Activated naive CD4-positive, alpha-beta T cell treated with anti-CD3 and anti-CD28 coated beads, Interleukin-2, amount 10 ng/mL, durations not matched to agents 7 days and 5 days (primary cell): ENCODE measurements at regions not wholly inside any gene's neighbourhood (a gene's known extent, or its start where the extent isn't known, plus 50 kb on each side); places are given as distances from the start of the nearest gene placed in this dataset.
"Not testable (repeated sequence)": the region's sequence is repeated elsewhere in the genome, so short reads cannot be mapped to it uniquely, and the experiment has no call there.

Experiments used
- CTCF ChIA-PET: fragments of 350-600 bp; sonication (Branson Sonifier 250); formaldehyde crosslinking; loops from one replicate; lab custom pipeline; 2021; ENCODE audit warnings: antibody characterized with exemption; lab: Charles Lee
- DNase-seq: peaks from one replicate; pipeline ENCODE4 v3.0.0-alpha.2; 2020
- H3K27ac Mint-ChIP-seq: one replicate; pipeline ENCODE4 v1.8.0; 2021; ENCODE audit warnings: mild to moderate bottlenecking, moderate library complexity, mixed read lengths
- H3K27me3 Mint-ChIP-seq: one replicate; pipeline ENCODE4 v1.8.0; 2021; ENCODE audit warnings: mild to moderate bottlenecking, mixed read lengths
- H3K36me3 Mint-ChIP-seq: one replicate; pipeline ENCODE4 v1.8.0; 2021; ENCODE audit warnings: mixed read lengths
- H3K4me1 Mint-ChIP-seq: one replicate; pipeline ENCODE4 v1.8.0; 2021; ENCODE audit warnings: mixed read lengths
- H3K4me3 Mint-ChIP-seq: one replicate; pipeline ENCODE4 v1.8.0; 2021; ENCODE audit warnings: mild to moderate bottlenecking, moderate library complexity, mixed read lengths
- H3K9me3 Mint-ChIP-seq: one replicate; pipeline ENCODE4 v1.8.0; 2021; ENCODE audit warnings: mixed read lengths

GRCh38 chrX:23061116-23061515 lies 61.4 kb downstream of the DDX53 start:
- no peaks in the 10 kb centered on the region for H3K4me1 Mint-ChIP-seq
- CTCF ChIA-PET, result no interaction called here
- H3K9me3 Mint-ChIP-seq, result no peaks in the 10 kb centered on the region
- H3K27me3 Mint-ChIP-seq, result no peaks in the 10 kb centered on the region
- no peak overlapping the region for H3K4me3 Mint-ChIP-seq
- H3K27ac Mint-ChIP-seq, result no peak overlapping the region
- H3K36me3 Mint-ChIP-seq, result no peaks in the 10 kb centered on the region
- no peak for DNase-seq

- no peaks in the 10 kb centered on the region for H3K9me3 Mint-ChIP-seq
- no peaks in the 10 kb centered on the region for H3K27me3 Mint-ChIP-seq
- H3K27ac Mint-ChIP-seq, result no peak overlapping the region
- no peak for DNase-seq
- H3K4me3 Mint-ChIP-seq, result no peak overlapping the region
- H3K4me1 Mint-ChIP-seq, result no peaks in the 10 kb centered on the region
- H3K36me3 Mint-ChIP-seq, result no peaks in the 10 kb centered on the region
- CTCF ChIA-PET, result no interaction called here
These were observed 62.6 kb downstream of the DDX53 start for GRCh38 chrX:23062359-23062758.

- no peaks in the 10 kb centered on the region for H3K36me3 Mint-ChIP-seq
- CTCF ChIA-PET, result interaction anchor here (1.1 kb wide), 1 partner anchor 251 kb away, joined by 3 read pairs; no protein-coding TSS in a partner anchor
- H3K9me3 Mint-ChIP-seq, result no peaks in the 10 kb centered on the region
- no peak overlapping the region for H3K27ac Mint-ChIP-seq
- no peak for DNase-seq
- H3K4me1 Mint-ChIP-seq, result no peaks in the 10 kb centered on the region
- no peaks in the 10 kb centered on the region for H3K27me3 Mint-ChIP-seq
- H3K4me3 Mint-ChIP-seq, result no peak overlapping the region
These were observed 67.0 kb downstream of the DDX53 start for GRCh38 chrX:23066588-23067281.

GRCh38 chrX:23075461-23075860 lies 75.7 kb downstream of the DDX53 start:
- H3K4me1 Mint-ChIP-seq, DNase-seq, H3K27me3 Mint-ChIP-seq, H3K36me3 Mint-ChIP-seq, CTCF ChIA-PET, H3K9me3 Mint-ChIP-seq, H3K27ac Mint-ChIP-seq, H3K4me3 Mint-ChIP-seq: not testable (repeated sequence)

GRCh38 chrX:23079347-23079746 lies 79.6 kb downstream of the DDX53 start:
- DNase-seq, result no peak
- no peaks in the 10 kb centered on the region for H3K27me3 Mint-ChIP-seq
- H3K9me3 Mint-ChIP-seq, result peaks cover 2% of the 10 kb centered on the region
- H3K27ac Mint-ChIP-seq, result no peak overlapping the region
- H3K4me1 Mint-ChIP-seq, result no peaks in the 10 kb centered on the region
- CTCF ChIA-PET, result no interaction called here
- H3K36me3 Mint-ChIP-seq, result no peaks in the 10 kb centered on the region
- H3K4me3 Mint-ChIP-seq, result no peak overlapping the region

- CTCF ChIA-PET, result interaction anchor here (0.6 kb wide), 1 partner anchor 32 kb away, joined by 3 read pairs; no protein-coding TSS in a partner anchor
- DNase-seq, result no peak
- Mint-ChIP-seq H3K4me1 (no peaks in the 10 kb centered on the region), H3K9me3 (no peaks in the 10 kb centered on the region), H3K27me3 (no peaks in the 10 kb centered on the region), H3K36me3 (no peaks in the 10 kb centered on the region), H3K4me3 (no peak overlapping the region), H3K27ac (no peak overlapping the region)
These were observed 101.1 kb downstream of the DDX53 start for GRCh38 chrX:23100826-23101225.

- no peaks in the 10 kb centered on the region for H3K27me3 Mint-ChIP-seq
- no peaks in the 10 kb centered on the region for H3K4me1 Mint-ChIP-seq
- no peak for DNase-seq
- H3K27ac Mint-ChIP-seq, result no peak overlapping the region
- CTCF ChIA-PET, result no interaction called here
- H3K9me3 Mint-ChIP-seq, result no peaks in the 10 kb centered on the region
- H3K36me3 Mint-ChIP-seq, result no peaks in the 10 kb centered on the region
- H3K4me3 Mint-ChIP-seq, result no peak overlapping the region
These were observed 103.8 kb downstream of the DDX53 start for GRCh38 chrX:23103546-23103945.

GRCh38 chrX:23114241-23114640 lies 114.5 kb downstream of the DDX53 start:
- H3K27me3 Mint-ChIP-seq, result no peaks in the 10 kb centered on the region

GRCh38 chrX:23115651-23116050 lies 115.9 kb downstream of the DDX53 start:
- Mint-ChIP-seq H3K36me3 (no peaks in the 10 kb centered on the region), H3K9me3 (no peaks in the 10 kb centered on the region), H3K27ac (no peak overlapping the region), H3K4me1 (no peaks in the 10 kb centered on the region), H3K4me3 (no peak overlapping the region), H3K27me3 (no peaks in the 10 kb centered on the region)
- CTCF ChIA-PET, result interaction anchor here (0.7 kb wide), 1 partner anchor 266 kb away, joined by 3 read pairs; no protein-coding TSS in a partner anchor
- no peak for DNase-seq

More at GRCh38 chrX:23114241-23114640, 114.5 kb downstream of the DDX53 start:
- CTCF ChIA-PET, result no interaction called here
- no peak for DNase-seq
- Mint-ChIP-seq H3K36me3 (no peaks in the 10 kb centered on the region), H3K4me3 (no peak overlapping the region), H3K4me1 (no peaks in the 10 kb centered on the region), H3K9me3 (no peaks in the 10 kb centered on the region), H3K27ac (no peak overlapping the region)

- no peaks in the 10 kb centered on the region for H3K9me3 Mint-ChIP-seq
- no peak overlapping the region for H3K27ac Mint-ChIP-seq
- no peak for DNase-seq
- CTCF ChIA-PET, result no interaction called here
- no peaks in the 10 kb centered on the region for H3K27me3 Mint-ChIP-seq
- no peak overlapping the region for H3K4me3 Mint-ChIP-seq
- no peaks in the 10 kb centered on the region for H3K36me3 Mint-ChIP-seq
- no peaks in the 10 kb centered on the region for H3K4me1 Mint-ChIP-seq
These were observed 118.4 kb downstream of the DDX53 start for GRCh38 chrX:23118163-23118562.

GRCh38 chrX:23118890-23119527 lies 119.2 kb downstream of the DDX53 start:
- no peaks in the 10 kb centered on the region for H3K27me3 Mint-ChIP-seq
- CTCF ChIA-PET, result no interaction called here

GRCh38 chrX:23127586-23127985 lies 127.8 kb downstream of the DDX53 start:
- DNase-seq, result no peak
- no peak overlapping the region for H3K4me3 Mint-ChIP-seq
- no peaks in the 10 kb centered on the region for H3K4me1 Mint-ChIP-seq
- H3K36me3 Mint-ChIP-seq, result no peaks in the 10 kb centered on the region
- no peaks in the 10 kb centered on the region for H3K27me3 Mint-ChIP-seq
- no peak overlapping the region for H3K27ac Mint-ChIP-seq
- no peaks in the 10 kb centered on the region for H3K9me3 Mint-ChIP-seq
- CTCF ChIA-PET, result no interaction called here

More at GRCh38 chrX:23118890-23119527, 119.2 kb downstream of the DDX53 start:
- Mint-ChIP-seq H3K9me3 (no peaks in the 10 kb centered on the region), H3K36me3 (no peaks in the 10 kb centered on the region), H3K27ac (no peak overlapping the region), H3K4me3 (no peak overlapping the region), H3K4me1 (no peaks in the 10 kb centered on the region)
- DNase-seq, result no peak

- CTCF ChIA-PET, result no interaction called here
These were observed 133.8 kb downstream of the DDX53 start for GRCh38 chrX:23133551-23133950.

GRCh38 chrX:23134136-23134535 lies 134.4 kb downstream of the DDX53 start:
- Mint-ChIP-seq H3K36me3 (no peaks in the 10 kb centered on the region), H3K9me3 (no peaks in the 10 kb centered on the region), H3K27ac (no peak overlapping the region), H3K4me1 (no peaks in the 10 kb centered on the region), H3K4me3 (no peak overlapping the region), H3K27me3 (no peaks in the 10 kb centered on the region)
- CTCF ChIA-PET, result no interaction called here
- DNase-seq, result no peak

More at GRCh38 chrX:23133551-23133950, 133.8 kb downstream of the DDX53 start:
- H3K36me3 Mint-ChIP-seq, result no peaks in the 10 kb centered on the region
- no peak for DNase-seq
- no peak overlapping the region for H3K4me3 Mint-ChIP-seq
- no peaks in the 10 kb centered on the region for H3K4me1 Mint-ChIP-seq
- H3K9me3 Mint-ChIP-seq, result no peaks in the 10 kb centered on the region
- no peaks in the 10 kb centered on the region for H3K27me3 Mint-ChIP-seq
- H3K27ac Mint-ChIP-seq, result no peak overlapping the region

- no peaks in the 10 kb centered on the region for H3K4me1 Mint-ChIP-seq
- no peaks in the 10 kb centered on the region for H3K27me3 Mint-ChIP-seq
- no peaks in the 10 kb centered on the region for H3K36me3 Mint-ChIP-seq
- H3K27ac Mint-ChIP-seq, result no peak overlapping the region
- no peaks in the 10 kb centered on the region for H3K9me3 Mint-ChIP-seq
- no peak for DNase-seq
- CTCF ChIA-PET, result no interaction called here
- no peak overlapping the region for H3K4me3 Mint-ChIP-seq
These were observed 137.1 kb downstream of the DDX53 start for GRCh38 chrX:23136816-23137215.
